ENCODE measurements at regions not wholly inside any gene's neighbourhood (a gene's known extent, or its start where the extent isn't known, plus 50 kb on each side); places are given as distances from the start of the nearest gene placed in this dataset.

GRCh38 chr22:22424956-22425355, 83.6 kb downstream of the ZNF280B start:
- TF ChIP-seq CTCF (IDR thresholded peaks at IDR 0.05) (no peak), EZH2 (IDR thresholded peaks at IDR 0.05) (no peak), EZH2phosphoT487 (IDR thresholded peaks at IDR 0.05) (no peak)

All from neural progenitor cell (in vitro differentiated cells).